ENCODE measurements at regions not wholly inside any gene's neighbourhood (a gene's known extent, or its start where the extent isn't known, plus 50 kb on each side); places are given as distances from the start of the nearest gene placed in this dataset.

DNA sequence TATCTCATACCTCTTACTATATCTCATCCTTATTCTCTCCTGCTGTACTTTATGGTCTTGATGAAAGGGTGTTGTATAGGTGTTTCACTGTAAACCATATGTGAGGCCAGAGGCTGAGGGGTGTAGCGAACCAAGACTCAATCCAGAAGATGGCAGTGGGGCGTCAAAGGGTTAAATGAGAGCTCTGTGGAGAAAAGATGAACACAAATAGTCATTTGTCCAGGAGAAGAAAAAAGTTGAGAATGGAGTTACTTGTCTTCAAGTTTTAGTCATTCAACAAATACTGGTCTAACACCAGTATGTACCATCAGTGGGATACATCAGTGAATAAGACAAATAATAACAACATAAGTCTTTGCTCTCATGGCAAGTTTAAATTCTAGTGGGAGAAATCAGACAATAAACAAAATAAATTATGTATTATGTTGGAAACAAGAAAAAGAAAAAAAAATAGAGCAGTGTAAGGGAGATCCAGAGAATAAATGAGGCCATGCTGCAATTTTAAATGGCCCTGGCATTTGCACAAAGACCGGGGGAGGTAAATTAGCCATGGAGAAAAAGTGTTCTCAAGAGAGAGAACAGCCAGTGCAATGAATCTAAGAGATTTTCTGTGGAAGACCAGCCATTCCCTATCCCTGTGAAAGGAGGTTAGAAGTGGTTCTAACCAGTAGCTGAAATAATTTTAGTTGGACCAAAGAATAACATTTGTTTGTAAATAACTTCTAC, 77.0 kb upstream of the UMPS start:
- H3K9me3 Mint-ChIP-seq: peaks cover 3% of the 10 kb centered on the region
- H3K4me1 Mint-ChIP-seq: peaks cover 54% of the 10 kb centered on the region
- peaks cover 2% of the 10 kb centered on the region for H3K27me3 Mint-ChIP-seq
- ATAC-seq (ENCODE audit: low read depth): no peak
- no peak overlapping the region for H3K4me3 Mint-ChIP-seq
- peaks cover 14% of the 10 kb centered on the region for H3K36me3 Mint-ChIP-seq
- no peak overlapping the region for H3K27ac Mint-ChIP-seq
- POLR2A ChIA-PET: interaction anchor here (1.2 kb wide), 1 partner anchor 14 kb away, joined by 4 read pairs; no protein-coding TSS in a partner anchor
- no peak for DNase-seq

DNA sequence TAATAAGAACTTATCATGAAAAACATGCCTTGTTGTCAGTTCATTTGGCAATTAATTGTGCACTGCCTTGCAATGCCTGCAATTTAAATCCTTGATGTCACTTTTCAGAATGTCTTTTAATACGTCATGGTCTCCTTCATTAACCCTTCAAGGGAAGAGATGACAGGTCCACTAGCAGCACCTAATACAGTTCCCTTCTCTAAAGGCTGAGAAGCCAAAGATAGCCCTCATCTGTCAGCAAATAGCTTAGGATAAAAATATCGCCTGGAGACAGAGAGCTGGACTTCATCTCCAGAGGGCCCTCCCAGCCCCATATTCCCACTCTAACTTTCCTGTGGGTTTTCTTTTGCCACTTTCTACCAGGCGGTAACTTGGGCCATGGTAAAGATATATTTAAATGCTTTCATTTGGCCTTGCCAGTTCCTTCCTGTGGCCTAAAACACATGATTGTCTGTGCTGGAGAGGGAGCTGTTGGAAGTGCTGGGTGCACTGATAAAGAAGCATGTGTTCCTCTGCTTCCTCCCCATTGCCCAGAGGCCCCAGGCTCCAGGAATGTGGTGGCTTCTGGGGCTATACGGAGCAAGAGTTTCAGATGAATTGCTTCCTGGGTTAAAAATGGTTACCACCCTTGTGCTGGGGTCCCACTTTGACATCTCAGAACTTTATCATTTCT, 76.3 kb upstream of the UMPS start:
- Mint-ChIP-seq H3K36me3 (peaks cover 13% of the 10 kb centered on the region), H3K9me3 (peaks cover 3% of the 10 kb centered on the region), H3K27me3 (peaks cover 2% of the 10 kb centered on the region), H3K27ac (no peak overlapping the region), H3K4me1 (peaks cover 49% of the 10 kb centered on the region), H3K4me3 (no peak overlapping the region)
- POLR2A ChIA-PET: interaction anchor here (1.2 kb wide), 1 partner anchor 14 kb away, joined by 4 read pairs; no protein-coding TSS in a partner anchor
- no peak for DNase-seq
- ATAC-seq (ENCODE audit: low read depth): no peak

DNA sequence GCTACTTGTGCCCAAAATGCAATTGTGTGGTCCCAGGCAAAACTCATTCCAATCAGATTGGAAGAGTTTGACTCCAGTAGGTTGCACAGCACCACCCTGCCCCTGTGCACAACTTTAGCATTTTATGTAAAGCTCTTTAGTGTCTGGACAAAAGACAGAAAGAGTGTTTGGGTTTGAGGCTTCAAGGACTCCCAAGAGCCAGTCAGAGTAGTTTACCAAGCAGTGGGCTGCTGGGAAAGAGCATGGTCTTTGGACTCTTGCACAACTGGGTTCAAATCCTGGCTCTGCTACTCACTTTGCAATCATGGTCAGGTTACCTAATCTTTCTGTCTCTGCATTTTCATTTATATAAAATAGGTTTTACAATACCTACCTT, 75.8 kb upstream of the UMPS start:
- H3K4me1 Mint-ChIP-seq: peaks cover 45% of the 10 kb centered on the region

DNA sequence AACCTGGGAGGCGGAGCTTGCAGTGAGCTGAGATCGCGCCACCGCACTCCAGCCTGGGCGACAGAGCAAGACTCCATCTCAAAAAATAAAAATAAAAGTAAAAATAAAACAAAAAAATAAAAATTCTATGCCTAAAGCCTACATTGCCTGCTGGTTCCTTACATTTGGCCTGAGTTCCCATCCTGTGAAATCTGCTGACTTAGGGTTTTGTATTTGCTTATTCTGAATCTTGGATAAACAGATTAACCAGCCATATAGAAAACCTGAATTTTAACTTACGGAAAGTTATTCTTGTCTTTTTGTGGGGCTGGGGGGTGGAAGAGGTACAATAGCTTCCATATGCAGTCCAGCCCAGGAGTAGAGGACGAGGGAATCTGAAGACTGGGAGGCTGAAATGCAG, 73.7 kb upstream of the UMPS start:
- Mint-ChIP-seq H3K4me1 (peaks cover 36% of the 10 kb centered on the region), H3K4me3 (no peak overlapping the region), H3K27me3 (peaks cover 6% of the 10 kb centered on the region), H3K9me3 (peaks cover 3% of the 10 kb centered on the region), H3K36me3 (peaks cover 7% of the 10 kb centered on the region), H3K27ac (no peak overlapping the region)
- ATAC-seq (ENCODE audit: low read depth) (no peak), DNase-seq (no peak)
- POLR2A ChIA-PET: no interaction called here

More for the DNA sequence above, 75.8 kb upstream of the UMPS start:
- DNase-seq: no peak
- Mint-ChIP-seq H3K27ac (no peak overlapping the region), H3K4me3 (no peak overlapping the region), H3K9me3 (peaks cover 3% of the 10 kb centered on the region), H3K36me3 (peaks cover 13% of the 10 kb centered on the region), H3K27me3 (peaks cover 2% of the 10 kb centered on the region)
- POLR2A ChIA-PET: no interaction called here
- no peak for ATAC-seq (ENCODE audit: low read depth)

DNA sequence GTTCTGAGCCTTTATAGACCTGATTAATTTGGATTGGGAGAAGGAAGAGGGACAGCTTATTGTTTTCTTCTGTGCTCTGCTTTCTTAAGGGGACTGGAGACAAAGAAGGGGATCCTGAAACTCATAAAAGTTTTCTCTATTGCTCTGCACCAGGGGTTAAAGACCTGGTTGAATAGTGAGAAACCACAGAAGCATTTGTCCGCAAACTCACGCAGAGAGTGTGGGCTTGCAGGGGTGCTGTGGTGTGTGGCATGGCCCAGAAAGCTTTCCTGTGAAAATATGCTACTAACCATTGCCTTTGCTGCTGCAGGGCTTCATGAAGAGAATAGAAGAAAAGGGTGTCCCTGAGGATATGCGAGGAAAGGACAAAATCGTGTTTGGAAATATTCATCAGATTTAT, 73.1 kb upstream of the UMPS start:
- DNase-seq: no peak
- peaks cover 7% of the 10 kb centered on the region for H3K27me3 Mint-ChIP-seq
- H3K9me3 Mint-ChIP-seq: peaks cover 3% of the 10 kb centered on the region
- H3K4me1 Mint-ChIP-seq: peaks cover 34% of the 10 kb centered on the region
- no peak overlapping the region for H3K4me3 Mint-ChIP-seq
- no peak for ATAC-seq (ENCODE audit: low read depth)
- no peak overlapping the region for H3K27ac Mint-ChIP-seq
- POLR2A ChIA-PET: no interaction called here
- peaks cover 9% of the 10 kb centered on the region for H3K36me3 Mint-ChIP-seq

DNA sequence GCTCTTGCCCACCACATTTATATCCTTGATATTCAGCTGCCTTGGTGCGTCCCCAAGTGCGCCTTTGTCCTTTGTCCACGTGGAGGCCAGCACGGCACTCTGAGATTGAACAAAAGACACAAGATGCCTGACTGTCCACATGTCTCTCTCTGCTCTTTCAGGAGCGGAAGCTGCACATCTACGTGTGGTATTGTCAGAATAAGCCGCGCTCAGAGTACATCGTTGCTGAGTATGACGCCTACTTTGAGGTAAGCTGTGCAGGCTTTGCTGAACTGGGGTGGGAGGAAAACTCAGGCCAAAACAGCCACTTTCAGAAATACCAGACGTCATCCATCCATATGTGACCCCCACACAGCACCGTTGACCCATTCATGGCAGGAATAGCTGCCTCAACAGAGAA, 72.0 kb upstream of the UMPS start:
- peaks cover 10% of the 10 kb centered on the region for H3K36me3 Mint-ChIP-seq

DNA sequence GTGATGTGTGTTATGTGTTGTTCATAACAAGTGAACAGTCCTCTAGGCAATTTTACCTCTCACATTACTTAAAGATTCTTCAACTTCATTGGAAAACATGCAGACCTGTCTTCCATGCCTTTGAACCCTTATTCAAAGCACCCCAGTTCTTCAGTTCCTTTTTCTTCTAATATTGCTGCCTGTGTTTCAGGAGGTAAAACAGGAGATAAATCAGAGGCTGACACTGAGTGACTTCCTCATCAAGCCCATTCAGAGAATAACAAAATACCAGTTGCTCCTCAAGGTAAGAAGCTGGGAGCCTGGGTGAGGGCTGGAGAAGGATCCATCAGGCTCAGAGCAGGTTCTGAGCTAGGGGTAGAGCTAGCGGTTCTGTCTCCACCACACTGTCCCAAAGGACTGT, 71.1 kb upstream of the UMPS start:
- Mint-ChIP-seq H3K9me3 (no peaks in the 10 kb centered on the region), H3K36me3 (peaks cover 12% of the 10 kb centered on the region), H3K27ac (no peak overlapping the region), H3K27me3 (peaks cover 9% of the 10 kb centered on the region), H3K4me3 (no peak overlapping the region), H3K4me1 (peaks cover 25% of the 10 kb centered on the region)
- DNase-seq: no peak
- ATAC-seq (ENCODE audit: low read depth): no peak
- POLR2A ChIA-PET: no interaction called here

More for the DNA sequence above, 72.0 kb upstream of the UMPS start:
- Mint-ChIP-seq H3K4me1 (peaks cover 27% of the 10 kb centered on the region), H3K9me3 (no peaks in the 10 kb centered on the region), H3K27me3 (peaks cover 5% of the 10 kb centered on the region), H3K27ac (no peak overlapping the region), H3K4me3 (no peak overlapping the region)
- POLR2A ChIA-PET: no interaction called here
- DNase-seq (no peak), ATAC-seq (ENCODE audit: low read depth) (no peak)

DNA sequence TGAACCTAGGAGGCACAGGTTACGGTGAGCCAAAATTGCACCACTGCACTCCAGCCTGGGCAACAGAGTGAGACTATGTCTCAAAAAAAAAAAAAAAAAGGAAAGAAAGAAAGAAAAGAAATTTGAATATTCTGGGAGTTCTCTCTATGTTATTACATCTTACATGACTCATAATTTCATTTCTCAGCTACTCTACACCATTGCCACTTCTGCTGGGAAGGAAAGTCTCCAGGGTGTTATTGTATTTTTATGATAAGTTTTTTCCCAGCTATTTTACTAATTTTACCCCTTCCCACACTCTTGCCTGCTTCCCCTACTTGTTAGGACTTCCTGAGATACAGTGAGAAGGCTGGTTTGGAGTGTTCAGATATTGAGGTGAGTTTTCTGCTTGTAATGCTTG, 69.7 kb upstream of the UMPS start:
- ATAC-seq (ENCODE audit: low read depth) (no peak), DNase-seq (no peak)
- H3K4me1 Mint-ChIP-seq: peaks cover 23% of the 10 kb centered on the region
- H3K9me3 Mint-ChIP-seq: no peaks in the 10 kb centered on the region
- peaks cover 9% of the 10 kb centered on the region for H3K27me3 Mint-ChIP-seq
- peaks cover 11% of the 10 kb centered on the region for H3K36me3 Mint-ChIP-seq
- POLR2A ChIA-PET: no interaction called here
- H3K27ac Mint-ChIP-seq: no peak overlapping the region
- no peak overlapping the region for H3K4me3 Mint-ChIP-seq

DNA sequence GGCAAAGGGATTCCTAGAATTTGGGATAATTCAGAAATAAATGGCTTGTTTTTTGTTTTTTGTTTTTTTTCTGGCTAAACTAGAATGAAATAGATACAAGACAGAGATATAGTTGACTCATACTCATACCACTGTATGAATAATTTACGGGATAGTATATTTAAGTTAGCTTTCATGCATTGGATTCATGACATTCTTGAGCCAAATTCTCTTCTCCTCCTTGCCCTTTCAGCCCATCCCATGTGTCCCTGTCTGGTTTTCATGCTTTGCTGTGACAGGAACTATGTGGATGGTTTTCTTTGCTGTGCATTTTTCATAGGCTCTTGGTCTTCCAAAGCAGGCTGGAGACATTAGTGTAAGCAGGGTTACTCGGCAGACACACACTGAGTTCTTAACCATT, 66.6 kb upstream of the UMPS start:
- no peak for DNase-seq
- Mint-ChIP-seq H3K9me3 (no peaks in the 10 kb centered on the region), H3K27ac (no peak overlapping the region), H3K4me1 (peaks cover 30% of the 10 kb centered on the region), H3K36me3 (peaks cover 22% of the 10 kb centered on the region), H3K27me3 (peaks cover 9% of the 10 kb centered on the region), H3K4me3 (no peak overlapping the region)
- no peak for ATAC-seq (ENCODE audit: low read depth)
- POLR2A ChIA-PET: no interaction called here

DNA sequence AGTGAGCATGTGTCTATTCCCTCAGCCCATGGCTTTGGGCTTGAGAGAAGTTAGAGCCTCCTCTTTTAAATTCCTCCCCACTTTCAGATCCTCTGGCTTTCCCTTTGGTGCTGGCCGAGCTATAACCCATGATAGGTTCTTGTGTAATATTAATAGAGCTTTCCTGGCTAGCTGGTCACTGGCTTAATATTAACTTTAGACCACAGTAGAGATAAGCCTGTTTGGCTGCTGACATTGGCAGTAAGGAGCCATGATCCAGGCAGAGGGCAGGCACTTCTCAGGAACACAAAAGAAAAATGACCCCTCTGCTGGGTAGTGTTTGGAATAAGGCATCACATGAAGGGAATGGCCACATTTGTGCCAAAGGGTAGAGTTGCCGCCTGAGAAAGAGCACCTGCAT, 65.4 kb upstream of the UMPS start:
- H3K4me1 Mint-ChIP-seq: peaks cover 30% of the 10 kb centered on the region
- peaks cover 9% of the 10 kb centered on the region for H3K27me3 Mint-ChIP-seq
- H3K9me3 Mint-ChIP-seq: no peaks in the 10 kb centered on the region
- POLR2A ChIA-PET: interaction anchor here (0.6 kb wide), 1 partner anchor 46 kb away, joined by 3 read pairs; no protein-coding TSS in a partner anchor
- H3K36me3 Mint-ChIP-seq: peaks cover 25% of the 10 kb centered on the region
- no peak overlapping the region for H3K4me3 Mint-ChIP-seq
- DNase-seq (no peak), ATAC-seq (ENCODE audit: low read depth) (no peak)
- H3K27ac Mint-ChIP-seq: no peak overlapping the region

DNA sequence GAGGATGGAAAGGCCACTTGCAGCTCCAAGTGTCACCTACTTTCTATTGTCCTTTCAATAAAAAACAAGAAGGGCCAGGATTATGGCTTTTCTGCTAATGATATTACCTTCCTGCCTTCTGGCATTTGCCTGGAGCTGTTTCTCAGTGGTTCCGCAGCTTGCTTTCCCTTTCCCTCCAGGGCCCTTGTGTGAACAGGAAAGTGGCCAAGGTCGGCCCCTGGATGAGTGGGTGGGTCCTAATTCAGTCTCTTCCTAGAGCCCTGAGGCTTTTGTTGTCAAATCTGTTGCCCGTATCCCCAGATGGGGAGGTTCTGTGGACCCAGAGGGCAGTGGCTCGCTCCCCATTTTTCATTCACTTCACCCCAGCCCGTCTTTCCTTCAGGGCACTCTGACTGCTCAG, 64.2 kb upstream of the UMPS start:
- DNase-seq (no peak), ATAC-seq (ENCODE audit: low read depth) (no peak)
- peaks cover 30% of the 10 kb centered on the region for H3K36me3 Mint-ChIP-seq
- peaks cover 35% of the 10 kb centered on the region for H3K4me1 Mint-ChIP-seq
- H3K27ac Mint-ChIP-seq: peak overlapping the region; percentile 16
- POLR2A ChIA-PET: no interaction called here
- peaks cover 5% of the 10 kb centered on the region for H3K9me3 Mint-ChIP-seq
- H3K4me3 Mint-ChIP-seq: no peak overlapping the region
- H3K27me3 Mint-ChIP-seq: peaks cover 5% of the 10 kb centered on the region

DNA sequence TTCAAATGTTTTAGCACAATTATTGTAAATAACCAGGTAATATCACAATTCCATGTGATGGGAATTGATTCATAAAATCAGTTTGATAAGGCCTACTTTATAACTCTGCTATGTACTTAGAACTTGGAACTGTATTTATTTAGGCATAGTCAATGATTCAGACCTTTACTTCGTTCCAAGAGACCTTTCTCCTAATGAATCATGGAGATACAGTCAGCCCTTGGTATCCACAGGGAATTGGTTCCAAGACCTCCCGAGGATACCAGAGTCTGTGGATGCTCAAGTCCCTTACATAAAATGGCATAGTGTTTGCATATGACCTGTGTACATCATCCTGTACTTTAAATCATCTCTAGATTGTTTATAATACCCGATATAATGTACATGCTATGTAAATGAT, 60.8 kb upstream of the UMPS start:
- Mint-ChIP-seq H3K4me1 (peaks cover 39% of the 10 kb centered on the region), H3K9me3 (peaks cover 7% of the 10 kb centered on the region), H3K27ac (no peak overlapping the region), H3K4me3 (no peak overlapping the region), H3K27me3 (no peaks in the 10 kb centered on the region), H3K36me3 (peaks cover 30% of the 10 kb centered on the region)
- POLR2A ChIA-PET: no interaction called here
- ATAC-seq (ENCODE audit: low read depth) (no peak), DNase-seq (no peak)

DNA sequence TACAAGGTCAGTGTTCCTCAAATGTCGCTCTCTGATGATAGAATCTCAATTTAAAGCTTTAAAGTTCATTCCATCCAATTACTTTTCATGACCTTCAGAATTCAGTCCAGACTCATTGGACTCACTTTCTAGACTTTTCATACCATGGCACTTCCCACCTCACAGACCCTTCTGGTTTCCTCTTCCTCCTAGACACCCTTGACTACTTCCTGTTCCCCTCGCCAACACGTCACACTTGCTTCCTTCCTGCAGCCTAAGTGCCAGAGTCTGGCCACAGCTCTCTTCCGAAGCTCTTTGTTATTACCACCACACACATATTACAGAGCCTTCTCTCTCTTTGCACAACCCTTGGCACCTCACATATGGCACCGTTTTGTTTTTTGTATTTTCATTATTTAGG, 59.1 kb upstream of the UMPS start:
- no peaks in the 10 kb centered on the region for H3K27me3 Mint-ChIP-seq
- DNase-seq: no peak
- peaks cover 35% of the 10 kb centered on the region for H3K36me3 Mint-ChIP-seq
- peak overlapping the region; percentile 86 for H3K27ac Mint-ChIP-seq
- POLR2A ChIA-PET: interaction anchor here (1.8 kb wide), 1 partner anchor 31 kb away, joined by 17 read pairs; no protein-coding TSS in a partner anchor
- peaks cover 7% of the 10 kb centered on the region for H3K9me3 Mint-ChIP-seq
- H3K4me1 Mint-ChIP-seq: peaks cover 39% of the 10 kb centered on the region
- ATAC-seq (ENCODE audit: low read depth): peak; percentile 84
- H3K4me3 Mint-ChIP-seq: peak overlapping the region; percentile 54

DNA sequence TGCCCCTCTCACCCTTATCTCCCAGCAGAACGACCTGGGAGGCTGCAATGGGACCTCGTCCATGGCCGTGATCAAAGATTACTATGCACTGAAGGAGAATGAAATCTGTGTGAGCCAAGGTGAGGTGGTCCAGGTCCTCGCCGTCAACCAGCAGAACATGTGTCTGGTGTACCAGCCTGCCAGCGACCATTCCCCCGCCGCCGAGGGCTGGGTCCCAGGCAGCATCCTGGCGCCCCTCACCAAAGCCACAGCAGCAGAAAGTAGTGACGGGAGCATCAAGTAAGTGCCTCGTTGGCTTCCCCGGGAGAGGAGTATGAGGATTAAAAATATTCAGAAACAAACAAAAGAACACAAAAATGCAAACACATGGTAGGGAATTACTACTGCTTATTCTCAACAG, 55.9 kb upstream of the UMPS start:
- POLR2A ChIA-PET: no interaction called here
- Mint-ChIP-seq H3K4me1 (peaks cover 21% of the 10 kb centered on the region), H3K9me3 (peaks cover 7% of the 10 kb centered on the region), H3K27me3 (no peaks in the 10 kb centered on the region), H3K27ac (no peak overlapping the region), H3K4me3 (no peak overlapping the region), H3K36me3 (peaks cover 31% of the 10 kb centered on the region)
- ATAC-seq (ENCODE audit: low read depth) (no peak), DNase-seq (no peak)
